Loucy (cell line): ENCODE measurements at regions not wholly inside any gene's neighbourhood (a gene's known extent, or its start where the extent isn't known, plus 50 kb on each side); places are given as distances from the start of the nearest gene placed in this dataset.
A peak's percentile ranks its signal among the peaks of the same experiment; 100 is the strongest.

ENCODE experiments used
- EZH2phosphoT487 ChIP-seq: fragments of 200-600 bp; IDR thresholded peaks from 2 replicates; pipeline ENCODE4 v1.6.1; 2018; ENCODE audit warnings: antibody characterized with exemption, mild to moderate bottlenecking, moderate library complexity, borderline replicate concordance
- TF ChIP-seq, protein P1 (sequence below): fragments of 200-600 bp; sonication (generic); conservative IDR thresholded peaks from 2 replicates; pipeline ENCODE4 v1.5.1; 2014; ENCODE audit warnings: mild to moderate bottlenecking, antibody characterized with exemption, low read length

DNA sequence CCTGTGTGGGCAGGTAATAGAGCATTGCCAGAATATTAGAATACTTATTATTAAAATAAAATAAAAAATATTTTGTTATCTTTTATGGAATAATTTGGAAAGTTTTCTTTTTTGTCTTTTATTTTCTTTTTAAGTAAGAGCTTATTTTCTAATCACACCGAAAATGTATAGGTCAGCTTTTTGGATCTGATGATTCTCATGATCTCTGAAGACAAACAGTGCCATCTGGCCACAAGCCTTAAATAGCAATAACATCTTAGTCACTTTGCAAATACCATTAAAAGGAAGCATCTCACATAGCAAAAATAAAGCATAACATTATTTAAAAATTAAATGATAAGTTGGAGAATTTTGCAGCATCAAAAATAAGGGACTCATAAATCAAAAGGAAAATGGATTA is 213.8 kb downstream of the PLA2G4A start:
- TF ChIP-seq, protein P1, sequence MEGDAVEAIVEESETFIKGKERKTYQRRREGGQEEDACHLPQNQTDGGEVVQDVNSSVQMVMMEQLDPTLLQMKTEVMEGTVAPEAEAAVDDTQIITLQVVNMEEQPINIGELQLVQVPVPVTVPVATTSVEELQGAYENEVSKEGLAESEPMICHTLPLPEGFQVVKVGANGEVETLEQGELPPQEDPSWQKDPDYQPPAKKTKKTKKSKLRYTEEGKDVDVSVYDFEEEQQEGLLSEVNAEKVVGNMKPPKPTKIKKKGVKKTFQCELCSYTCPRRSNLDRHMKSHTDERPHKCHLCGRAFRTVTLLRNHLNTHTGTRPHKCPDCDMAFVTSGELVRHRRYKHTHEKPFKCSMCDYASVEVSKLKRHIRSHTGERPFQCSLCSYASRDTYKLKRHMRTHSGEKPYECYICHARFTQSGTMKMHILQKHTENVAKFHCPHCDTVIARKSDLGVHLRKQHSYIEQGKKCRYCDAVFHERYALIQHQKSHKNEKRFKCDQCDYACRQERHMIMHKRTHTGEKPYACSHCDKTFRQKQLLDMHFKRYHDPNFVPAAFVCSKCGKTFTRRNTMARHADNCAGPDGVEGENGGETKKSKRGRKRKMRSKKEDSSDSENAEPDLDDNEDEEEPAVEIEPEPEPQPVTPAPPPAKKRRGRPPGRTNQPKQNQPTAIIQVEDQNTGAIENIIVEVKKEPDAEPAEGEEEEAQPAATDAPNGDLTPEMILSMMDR: peak; percentile 30
- TF ChIP-seq EZH2phosphoT487: no peak
